RWPE2 (cell line): ENCODE measurements at regions not wholly inside any gene's neighbourhood (a gene's known extent, or its start where the extent isn't known, plus 50 kb on each side); places are given as distances from the start of the nearest gene placed in this dataset.

Source experiments
- ATAC-seq: fragments of 200-7000 bp; cut with Tn5 transposase; 3 replicates; pipeline ENCODE4 v1.9.1; 2021; ENCODE audit warnings: low read depth
- DNase-seq: peaks from one replicate; pipeline ENCODE4 v3.0.0-alpha.2; 2020; ENCODE audit warnings: low spot score
- H3K27ac ChIP-seq: fragments of 450-650 bp; 2 replicates; pipeline ENCODE4 v1.5.1; 2017; ENCODE audit warnings: mild to moderate bottlenecking; ENCODE audit not compliant: poor library complexity, severe bottlenecking
- H3K27me3 ChIP-seq: fragments of 250-450 bp; sonication (Bioruptor Pico); 2 replicates; pipeline ENCODE4 v1.5.1; 2021; ENCODE audit warnings: mild to moderate bottlenecking, moderate library complexity; ENCODE audit not compliant: insufficient read depth, poor library complexity, severe bottlenecking
- H3K36me3 ChIP-seq: fragments of 250-450 bp; sonication (Bioruptor Pico); 2 replicates; pipeline ENCODE4 v1.5.1; 2020; ENCODE audit warnings: low read depth, mild to moderate bottlenecking, moderate library complexity
- H3K4me1 ChIP-seq: fragments of 250-450 bp; sonication (Bioruptor Pico); 2 replicates; pipeline ENCODE4 v1.5.1; 2021; ENCODE audit warnings: mild to moderate bottlenecking, moderate library complexity; ENCODE audit not compliant: insufficient read depth, poor library complexity, severe bottlenecking
- H3K4me3 ChIP-seq: fragments of 250-450 bp; sonication (Bioruptor Pico); 2 replicates; pipeline ENCODE4 v1.5.1; 2021; ENCODE audit warnings: mild to moderate bottlenecking, moderate library complexity; ENCODE audit not compliant: severe bottlenecking
- H3K9me3 ChIP-seq: fragments of 250-450 bp; sonication (Bioruptor Pico); 2 replicates; pipeline ENCODE4 v1.5.1; 2021; ENCODE audit warnings: mild to moderate bottlenecking, moderate library complexity; ENCODE audit not compliant: severe bottlenecking
- TF ChIP-seq, protein P1 (sequence below): fragments of 450-650 bp; IDR thresholded peaks from one replicate; pipeline ENCODE4 v1.5.1; 2017; ENCODE audit warnings: mild to moderate bottlenecking, moderate library complexity; ENCODE audit not compliant: poor library complexity, severe bottlenecking

DNA sequence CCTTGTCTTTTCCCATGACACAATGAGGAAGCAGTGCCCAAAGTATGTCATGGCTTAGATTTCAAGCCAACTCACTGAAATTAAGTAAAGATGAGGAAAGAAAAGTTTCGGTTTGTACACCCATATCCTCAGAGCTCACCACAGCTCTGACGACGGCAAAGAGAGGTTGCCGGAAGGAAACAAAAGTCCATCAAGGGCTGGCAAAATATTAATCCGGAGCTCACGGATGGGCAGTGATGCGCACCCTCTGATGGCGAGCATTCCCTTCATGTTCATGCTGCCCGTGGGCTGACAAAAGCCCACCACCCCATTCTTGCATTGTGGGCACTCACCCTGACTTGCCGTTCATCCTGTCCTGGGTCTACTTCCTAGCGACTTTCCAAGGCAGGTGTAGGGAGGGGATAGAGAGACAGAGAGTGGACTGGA is 103.1 kb downstream of the SOX9 start:
- TF ChIP-seq, protein P1, sequence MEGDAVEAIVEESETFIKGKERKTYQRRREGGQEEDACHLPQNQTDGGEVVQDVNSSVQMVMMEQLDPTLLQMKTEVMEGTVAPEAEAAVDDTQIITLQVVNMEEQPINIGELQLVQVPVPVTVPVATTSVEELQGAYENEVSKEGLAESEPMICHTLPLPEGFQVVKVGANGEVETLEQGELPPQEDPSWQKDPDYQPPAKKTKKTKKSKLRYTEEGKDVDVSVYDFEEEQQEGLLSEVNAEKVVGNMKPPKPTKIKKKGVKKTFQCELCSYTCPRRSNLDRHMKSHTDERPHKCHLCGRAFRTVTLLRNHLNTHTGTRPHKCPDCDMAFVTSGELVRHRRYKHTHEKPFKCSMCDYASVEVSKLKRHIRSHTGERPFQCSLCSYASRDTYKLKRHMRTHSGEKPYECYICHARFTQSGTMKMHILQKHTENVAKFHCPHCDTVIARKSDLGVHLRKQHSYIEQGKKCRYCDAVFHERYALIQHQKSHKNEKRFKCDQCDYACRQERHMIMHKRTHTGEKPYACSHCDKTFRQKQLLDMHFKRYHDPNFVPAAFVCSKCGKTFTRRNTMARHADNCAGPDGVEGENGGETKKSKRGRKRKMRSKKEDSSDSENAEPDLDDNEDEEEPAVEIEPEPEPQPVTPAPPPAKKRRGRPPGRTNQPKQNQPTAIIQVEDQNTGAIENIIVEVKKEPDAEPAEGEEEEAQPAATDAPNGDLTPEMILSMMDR: no peak
- no peak overlapping the region for H3K27ac ChIP-seq
- no peak overlapping the region for H3K4me3 ChIP-seq
- no peak for DNase-seq
- H3K4me1 ChIP-seq: no peaks in the 10 kb centered on the region
- peaks cover 15% of the 10 kb centered on the region for H3K27me3 ChIP-seq
- no peak for ATAC-seq
- no peaks in the 10 kb centered on the region for H3K9me3 ChIP-seq
- H3K36me3 ChIP-seq: no peaks in the 10 kb centered on the region

DNA sequence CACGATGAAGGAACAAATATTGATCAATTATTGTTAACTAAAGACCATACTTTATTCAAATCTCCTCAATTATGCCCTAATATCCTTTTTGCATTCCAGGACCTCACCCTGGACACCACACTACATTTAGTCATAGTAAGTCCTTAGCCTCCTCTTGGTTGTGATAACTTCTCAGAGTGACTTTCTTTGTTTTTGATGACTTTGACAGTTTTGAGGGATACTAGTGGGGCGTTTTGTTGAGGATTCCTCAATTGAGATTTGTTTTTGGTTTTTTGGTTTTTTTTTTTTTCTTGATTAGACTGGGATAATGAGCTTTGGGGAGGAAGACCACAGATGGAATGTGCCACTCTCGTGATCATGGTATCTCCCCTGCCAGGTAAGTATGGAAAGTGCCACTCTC is 105.5 kb downstream of the SOX9 start:
- no peak for DNase-seq
- no peaks in the 10 kb centered on the region for H3K27me3 ChIP-seq
- no peaks in the 10 kb centered on the region for H3K9me3 ChIP-seq
- no peaks in the 10 kb centered on the region for H3K4me1 ChIP-seq
- H3K27ac ChIP-seq: no peak overlapping the region
- no peak for ATAC-seq
- no peaks in the 10 kb centered on the region for H3K36me3 ChIP-seq
- H3K4me3 ChIP-seq: no peak overlapping the region
- TF ChIP-seq, protein P1: no peak

DNA sequence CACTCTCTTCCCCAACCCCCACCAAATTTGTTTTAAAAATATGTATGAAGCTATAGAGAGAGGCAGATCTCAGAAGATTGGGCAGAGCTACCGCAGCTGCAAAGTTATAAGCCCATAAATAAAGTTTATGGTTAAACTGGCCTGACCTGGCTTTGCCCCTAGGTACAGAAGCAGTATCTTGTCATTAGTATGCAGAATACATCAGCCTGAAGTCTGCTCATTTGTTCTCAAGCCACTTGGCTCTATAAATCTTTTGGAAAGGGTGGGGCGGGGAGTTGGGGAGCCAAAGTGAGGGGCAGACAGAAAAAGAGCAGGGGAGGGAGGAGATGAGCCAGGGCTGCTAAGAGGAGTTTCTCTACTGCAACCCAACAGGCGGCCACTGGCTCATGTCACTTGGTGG is 113.2 kb downstream of the SOX9 start:
- Histone ChIP-seq H3K9me3 (no peaks in the 10 kb centered on the region), H3K36me3 (no peaks in the 10 kb centered on the region), H3K4me3 (no peak overlapping the region), H3K27ac (no peak overlapping the region), H3K4me1 (no peaks in the 10 kb centered on the region), H3K27me3 (no peaks in the 10 kb centered on the region)
- ATAC-seq: no peak
- TF ChIP-seq, protein P1: no peak
- no peak for DNase-seq

DNA sequence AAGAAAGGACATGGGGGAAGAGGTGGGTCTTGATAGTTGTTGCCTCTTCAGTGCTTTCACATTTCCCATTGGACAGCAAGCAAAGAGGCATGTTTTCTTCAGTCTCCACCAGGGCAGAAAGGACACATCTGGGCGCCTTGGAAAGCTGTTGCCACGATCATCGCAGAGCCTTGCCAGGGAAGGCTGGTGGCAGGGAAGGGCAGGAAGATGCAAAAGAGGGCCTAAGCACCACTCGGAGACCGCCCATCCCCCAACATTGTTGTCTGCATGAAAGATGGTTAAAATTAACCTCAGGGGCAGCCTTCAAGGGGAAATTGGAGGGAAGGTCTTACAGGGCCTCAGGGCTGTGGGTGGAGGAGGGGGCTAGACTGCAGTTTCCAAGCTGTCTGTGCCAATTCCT is 114.2 kb downstream of the SOX9 start:
- Histone ChIP-seq H3K36me3 (no peaks in the 10 kb centered on the region), H3K27me3 (no peaks in the 10 kb centered on the region), H3K4me3 (no peak overlapping the region), H3K9me3 (no peaks in the 10 kb centered on the region), H3K27ac (no peak overlapping the region), H3K4me1 (no peaks in the 10 kb centered on the region)
- ATAC-seq (no peak), DNase-seq (no peak)
- TF ChIP-seq, protein P1: no peak

DNA sequence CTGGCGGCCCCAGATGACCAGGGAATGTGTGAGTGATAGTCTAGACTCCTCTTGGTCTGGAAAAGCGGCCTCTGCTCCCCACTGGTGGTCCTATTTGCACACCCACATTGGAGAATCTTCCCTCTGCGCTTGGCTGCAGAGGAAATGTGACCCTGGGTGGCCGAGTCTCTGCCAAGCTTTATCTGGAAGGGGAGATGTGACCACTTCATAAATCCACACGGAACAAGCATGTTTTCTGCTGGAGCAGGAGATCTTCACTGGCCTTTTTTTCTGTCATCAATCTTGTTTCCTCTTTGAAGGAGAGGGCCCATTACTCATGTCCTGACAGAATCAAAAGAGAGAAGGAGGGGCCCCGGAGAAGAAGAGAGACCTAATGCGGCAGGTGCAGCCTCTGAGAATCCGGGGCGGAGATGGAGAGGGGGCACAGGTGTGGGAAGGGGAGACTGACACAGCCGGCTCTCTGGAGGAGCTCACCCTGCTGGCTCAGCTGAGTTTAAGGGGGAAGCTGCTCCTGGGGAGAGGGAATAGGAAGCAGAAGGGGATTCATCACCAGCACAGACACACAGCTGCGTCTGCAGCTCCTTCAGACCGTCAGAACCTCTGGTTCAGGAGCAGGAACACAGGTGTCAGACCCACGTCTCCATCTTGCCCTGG is 116.3 kb downstream of the SOX9 start:
- no peak overlapping the region for H3K27ac ChIP-seq
- no peaks in the 10 kb centered on the region for H3K36me3 ChIP-seq
- no peaks in the 10 kb centered on the region for H3K9me3 ChIP-seq
- no peak overlapping the region for H3K4me3 ChIP-seq
- TF ChIP-seq, protein P1: no peak
- no peaks in the 10 kb centered on the region for H3K4me1 ChIP-seq
- no peak for DNase-seq
- no peak for ATAC-seq
- no peaks in the 10 kb centered on the region for H3K27me3 ChIP-seq
